Neuronal stem cell (in vitro differentiated cells): ENCODE measurements at regions not wholly inside any gene's neighbourhood (a gene's known extent, or its start where the extent isn't known, plus 50 kb on each side); places are given as distances from the start of the nearest gene placed in this dataset.

Source experiments
- DNase-seq: peaks from one replicate; pipeline ENCODE4 v3.0.0-alpha.2; 2013; ENCODE audit warnings: low spot score
- H2AFZ ChIP-seq: one replicate; pipeline ENCODE4 v1.6.1; 2013; ENCODE audit warnings: mild to moderate bottlenecking, low read length, inconsistent platforms
- H2AK5ac ChIP-seq: 2 replicates; pipeline ENCODE4 v1.6.1; 2013; ENCODE audit warnings: low read depth, mild to moderate bottlenecking, inconsistent platforms, low read length, moderate library complexity, mixed read lengths
- H2BK120ac ChIP-seq: 2 replicates; pipeline ENCODE4 v1.6.1; 2013; ENCODE audit warnings: low read depth, mild to moderate bottlenecking, inconsistent platforms, low read length, moderate library complexity, mixed read lengths
- H2BK12ac ChIP-seq: one replicate; pipeline ENCODE4 v1.6.1; 2013; ENCODE audit warnings: low read length, inconsistent platforms
- H2BK15ac ChIP-seq: 2 replicates; pipeline ENCODE4 v1.6.1; 2013; ENCODE audit warnings: mild to moderate bottlenecking, low read length, inconsistent platforms, mixed read lengths
- H2BK5ac ChIP-seq: one replicate; pipeline ENCODE4 v1.6.1; 2013; ENCODE audit warnings: inconsistent platforms, mild to moderate bottlenecking, low read length, moderate library complexity
- H3K14ac ChIP-seq: one replicate; pipeline ENCODE4 v1.6.1; 2013; ENCODE audit warnings: low read length, inconsistent platforms
- H3K18ac ChIP-seq: 2 replicates; pipeline ENCODE4 v1.6.1; 2013; ENCODE audit warnings: low read length, inconsistent platforms
- H3K23ac ChIP-seq: 2 replicates; pipeline ENCODE4 v1.6.1; 2013; ENCODE audit warnings: low read depth, mild to moderate bottlenecking, mixed read lengths, low read length, inconsistent platforms; ENCODE audit not compliant: poor library complexity
- H3K27ac ChIP-seq: replicated peaks from 3 replicates; pipeline ENCODE4 v1.5.1; 2013; ENCODE audit warnings: low read length, inconsistent platforms
- H3K27me3 ChIP-seq, 3 experiments: 2 replicates each; pipeline ENCODE4 v1.6.1; 2013; ENCODE audit warnings: low read length in 3 of 3, mild to moderate bottlenecking in 2 of 3, inconsistent platforms in 1 of 3, low read depth in 1 of 3, mixed read lengths in 1 of 3, moderate library complexity in 1 of 3; ENCODE audit not compliant: control insufficient read depth in 3 of 3, insufficient read depth in 3 of 3
- H3K36me3 ChIP-seq, 2 donors: replicated peaks in 1 of 2; 2 replicates each; pipeline ENCODE4 v1.6.1; 2013; ENCODE audit warnings: low read length in 2 of 2; ENCODE audit not compliant: control insufficient read depth in 2 of 2, insufficient read depth in 2 of 2
- H3K4ac ChIP-seq: 2 replicates; pipeline ENCODE4 v1.6.1; 2013; ENCODE audit warnings: inconsistent platforms, mild to moderate bottlenecking, low read length, moderate library complexity
- H3K4me1 ChIP-seq, 2 donors: 1 replicate in 1 of 2; 2 replicates in 1 of 2; pipeline ENCODE4 v1.6.1; 2013; ENCODE audit warnings: low read length in 2 of 2, low read depth in 1 of 2; ENCODE audit not compliant: control insufficient read depth in 2 of 2, insufficient read depth in 1 of 2
- H3K4me2 ChIP-seq: one replicate; pipeline ENCODE4 v1.6.1; 2013; ENCODE audit warnings: mild to moderate bottlenecking, low read length, inconsistent platforms; ENCODE audit not compliant: insufficient read depth, poor library complexity, severe bottlenecking
- H3K4me3 ChIP-seq, 2 donors: 2 replicates each; pipeline ENCODE4 v1.5.1; 2013; ENCODE audit warnings: low read length in 2 of 2, mild to moderate bottlenecking in 2 of 2, inconsistent platforms in 1 of 2, moderate library complexity in 1 of 2
- H3K79me1 ChIP-seq: one replicate; pipeline ENCODE4 v1.6.1; 2013; ENCODE audit warnings: low read depth, mild to moderate bottlenecking, inconsistent platforms, low read length, moderate library complexity
- H3K9ac ChIP-seq: one replicate; pipeline ENCODE4 v1.6.1; 2013; ENCODE audit warnings: mild to moderate bottlenecking, low read depth, low read length, inconsistent platforms; ENCODE audit not compliant: poor library complexity
- H3K9me3 ChIP-seq, 2 donors: replicated peaks in 1 of 2; 2 replicates each; pipeline versions ENCODE3 to v1.6.1; 2013; ENCODE audit warnings: low read length in 2 of 2, mild to moderate bottlenecking in 2 of 2, inconsistent platforms in 1 of 2, low read depth in 1 of 2, mixed read lengths in 1 of 2, moderate library complexity in 1 of 2; ENCODE audit not compliant: control insufficient read depth in 2 of 2, insufficient read depth in 1 of 2
- H4K8ac ChIP-seq: one replicate; pipeline ENCODE4 v1.6.1; 2013; ENCODE audit warnings: low read depth, mild to moderate bottlenecking, inconsistent platforms, low read length, moderate library complexity
- H4K91ac ChIP-seq: one replicate; pipeline ENCODE4 v1.6.1; 2013; ENCODE audit warnings: low read length, low read depth, mild to moderate bottlenecking, inconsistent platforms; ENCODE audit not compliant: poor library complexity
- WGBS, 2 donors: extraction: QIAGEN DNeasy Blood & Tissue Kit; methylation state at CpG; one replicate each; pipeline ENCODE4 v1.1.7; 2013; ENCODE audit warnings: missing lambda C conversion rate in 2 of 2, mixed read lengths in 1 of 2; ENCODE audit not compliant: insufficient read length in 2 of 2, insufficient replicate concordance in 1 of 2; ENCODE audit errors: extremely low coverage in 2 of 2; 5-methylcytosine and 5-hydroxymethylcytosine counted together

- Histone ChIP-seq H3K18ac (no peak overlapping the region), H3K4ac (no peak overlapping the region), H3K36me3 (no peaks in the 10 kb centered on the region), H2AK5ac (no peak overlapping the region), H3K4me3 (no peak overlapping the region), H3K9ac (no peak overlapping the region), H3K9me3 (no peaks in the 10 kb centered on the region), H3K23ac (no peak overlapping the region), H4K91ac (no peak overlapping the region), H2BK5ac (no peak overlapping the region), H3K27me3 (no peaks in the 10 kb centered on the region), H3K14ac (no peak overlapping the region), H3K27ac (no peak overlapping the region), H2BK15ac (no peak overlapping the region), H2BK12ac (no peak overlapping the region), H3K4me2 (no peak overlapping the region), H3K4me1 (no peaks in the 10 kb centered on the region), H2BK120ac (no peak overlapping the region), H3K79me1 (no peaks in the 10 kb centered on the region), H4K8ac (no peak overlapping the region), H2AFZ (no peak overlapping the region)
- WGBS, 2 donors: no CpG with 5 or more reads among the region's 3 CpGs
- no peak for DNase-seq
These were observed 184.1 kb downstream of the MID1IP1 start for GRCh38 chrX:38985375-38985774.

- WGBS, 2 donors: no CpG with 5 or more reads among the region's 2 CpGs
- Histone ChIP-seq H4K91ac (no peak overlapping the region), H3K36me3 (no peaks in the 10 kb centered on the region), H2AFZ (no peak overlapping the region), H4K8ac (no peak overlapping the region), H3K4ac (no peak overlapping the region), H2BK120ac (no peak overlapping the region), H3K4me3 (no peak overlapping the region), H3K27ac (no peak overlapping the region), H3K79me1 (no peaks in the 10 kb centered on the region), H2AK5ac (no peak overlapping the region), H2BK15ac (no peak overlapping the region), H2BK12ac (no peak overlapping the region), H3K4me1 (no peaks in the 10 kb centered on the region), H2BK5ac (no peak overlapping the region), H3K9ac (no peak overlapping the region), H3K9me3 (no peaks in the 10 kb centered on the region), H3K27me3 (no peaks in the 10 kb centered on the region), H3K14ac (no peak overlapping the region), H3K4me2 (no peak overlapping the region), H3K18ac (no peak overlapping the region), H3K23ac (no peak overlapping the region)
- no peak for DNase-seq
These were observed 184.7 kb downstream of the MID1IP1 start for GRCh38 chrX:38985945-38986344.

DNA sequence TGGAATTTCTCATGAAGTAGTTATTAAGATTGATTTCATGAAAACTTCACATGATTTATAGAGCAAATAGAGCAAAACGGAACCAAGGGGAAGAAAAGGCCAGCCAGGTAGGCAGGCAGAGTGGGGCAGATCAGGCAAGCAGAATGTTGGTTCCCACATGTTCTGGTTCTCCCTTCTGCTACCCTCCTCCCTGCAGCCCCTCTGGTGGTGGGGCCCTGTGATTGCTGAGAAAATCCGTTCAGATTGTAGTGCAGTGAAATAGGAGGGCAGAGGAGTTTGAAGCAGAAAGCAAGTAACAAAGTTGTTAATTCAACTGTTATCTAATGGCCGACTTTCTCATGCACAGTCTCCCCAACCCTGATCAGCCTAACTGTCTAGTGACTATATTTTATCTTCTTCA is 185.3 kb downstream of the MID1IP1 start:
- no peaks in the 10 kb centered on the region for H3K27me3 ChIP-seq
- H3K4me2 ChIP-seq: no peak overlapping the region
- H2BK12ac ChIP-seq: no peak overlapping the region
- H4K8ac ChIP-seq: no peak overlapping the region
- no peak overlapping the region for H3K9ac ChIP-seq
- H2BK120ac ChIP-seq: no peak overlapping the region
- H3K36me3 ChIP-seq: no peaks in the 10 kb centered on the region
- no peak overlapping the region for H3K4me3 ChIP-seq
- no peaks in the 10 kb centered on the region for H3K79me1 ChIP-seq
- H2BK5ac ChIP-seq: no peak overlapping the region
- no peak overlapping the region for H2AFZ ChIP-seq
- DNase-seq: no peak
- H4K91ac ChIP-seq: no peak overlapping the region
- H2AK5ac ChIP-seq: no peak overlapping the region
- WGBS, 2 donors: no CpG with 5 or more reads among the region's 3 CpGs
- no peak overlapping the region for H3K18ac ChIP-seq
- no peak overlapping the region for H2BK15ac ChIP-seq
- H3K9me3 ChIP-seq: no peaks in the 10 kb centered on the region
- H3K14ac ChIP-seq: no peak overlapping the region
- H3K4ac ChIP-seq: no peak overlapping the region
- no peak overlapping the region for H3K27ac ChIP-seq
- H3K4me1 ChIP-seq: no peaks in the 10 kb centered on the region
- no peak overlapping the region for H3K23ac ChIP-seq

DNA sequence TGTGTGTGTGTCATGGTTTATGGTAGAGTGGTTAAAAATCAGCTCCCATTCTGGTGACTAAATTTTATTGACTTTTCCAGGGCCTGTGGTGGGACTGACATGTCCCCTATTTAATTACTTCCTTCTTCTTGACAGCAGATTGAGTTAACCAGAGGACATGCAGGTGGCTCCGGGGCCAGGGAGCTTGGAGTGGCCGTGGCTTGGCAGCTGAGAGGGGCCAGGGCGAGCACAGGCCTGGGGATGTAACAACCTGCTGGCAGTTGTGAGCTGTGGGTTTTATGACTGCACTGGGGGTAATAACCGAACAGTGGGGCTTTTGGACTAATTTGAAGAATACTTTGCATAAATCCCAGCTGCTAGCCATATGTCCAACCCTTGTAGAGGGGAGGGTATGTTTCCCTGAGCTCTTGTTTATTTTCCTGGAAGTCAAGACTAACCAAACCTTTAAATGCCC is 186.0 kb downstream of the MID1IP1 start:
- no peak for DNase-seq

More for the DNA sequence above, 186.0 kb downstream of the MID1IP1 start:
- H2BK5ac ChIP-seq: no peak overlapping the region
- H3K4me3 ChIP-seq: no peak overlapping the region
- no peak overlapping the region for H3K18ac ChIP-seq
- no peaks in the 10 kb centered on the region for H3K27me3 ChIP-seq
- no peak overlapping the region for H2BK15ac ChIP-seq
- H3K4me1 ChIP-seq: no peaks in the 10 kb centered on the region
- H3K14ac ChIP-seq: no peak overlapping the region
- H3K27ac ChIP-seq: no peak overlapping the region
- no peak overlapping the region for H4K91ac ChIP-seq
- no peak overlapping the region for H3K23ac ChIP-seq
- no peak overlapping the region for H2BK12ac ChIP-seq
- H2AK5ac ChIP-seq: no peak overlapping the region
- WGBS, 2 donors: no CpG with 5 or more reads among the region's 4 CpGs
- no peak overlapping the region for H2BK120ac ChIP-seq
- no peak overlapping the region for H3K4ac ChIP-seq
- H3K9me3 ChIP-seq: no peaks in the 10 kb centered on the region
- no peaks in the 10 kb centered on the region for H3K36me3 ChIP-seq
- no peak overlapping the region for H3K9ac ChIP-seq
- H4K8ac ChIP-seq: no peak overlapping the region
- no peak overlapping the region for H2AFZ ChIP-seq
- no peaks in the 10 kb centered on the region for H3K79me1 ChIP-seq
- H3K4me2 ChIP-seq: no peak overlapping the region
